Lower leg skin (tissue), 4 donors: ENCODE measurements at regions not wholly inside any gene's neighbourhood (a gene's known extent, or its start where the extent isn't known, plus 50 kb on each side); places are given as distances from the start of the nearest gene placed in this dataset.

Experiments used
- DNase-seq, 2 donors: peaks; one replicate each; pipeline ENCODE4 v3.0.0-alpha.2; 2019; ENCODE audit warnings: low spot score in 2 of 2
- H3K4me3 ChIP-seq: fragments of 200-600 bp; sonication (generic); 2 replicates; pipeline ENCODE4 v1.5.1; 2017; ENCODE audit warnings: mild to moderate bottlenecking, low read depth; ENCODE audit not compliant: poor library complexity, severe bottlenecking
- POLR2A ChIP-seq, 2 donors: fragments of 450-650 bp; IDR thresholded peaks; one replicate each; pipeline ENCODE4 v1.6.1; 2016 to 2017; ENCODE audit warnings: antibody characterized with exemption in 2 of 2, mild to moderate bottlenecking in 1 of 2, moderate library complexity in 1 of 2
- WGBS, 2 donors: methylation state at CpG; one replicate each; pipeline ENCODE4 v1.1.5; 2018; 5-methylcytosine and 5-hydroxymethylcytosine counted together
- intact Hi-C: fragments of 100-400 bp; cut with DNase I; formaldehyde crosslinking; loops from one replicate; pipeline ENCODE4 v1.15.0; 2023; ENCODE audit warnings: low total_unique reads
- TF ChIP-seq, protein P1 (sequence below), 3 donors: fragments of 450-650 bp; IDR thresholded peaks; one replicate each; pipeline ENCODE4 v1.5.1; 2016; ENCODE audit warnings: antibody characterized with exemption in 3 of 3, mild to moderate bottlenecking in 3 of 3, moderate library complexity in 2 of 3

DNA sequence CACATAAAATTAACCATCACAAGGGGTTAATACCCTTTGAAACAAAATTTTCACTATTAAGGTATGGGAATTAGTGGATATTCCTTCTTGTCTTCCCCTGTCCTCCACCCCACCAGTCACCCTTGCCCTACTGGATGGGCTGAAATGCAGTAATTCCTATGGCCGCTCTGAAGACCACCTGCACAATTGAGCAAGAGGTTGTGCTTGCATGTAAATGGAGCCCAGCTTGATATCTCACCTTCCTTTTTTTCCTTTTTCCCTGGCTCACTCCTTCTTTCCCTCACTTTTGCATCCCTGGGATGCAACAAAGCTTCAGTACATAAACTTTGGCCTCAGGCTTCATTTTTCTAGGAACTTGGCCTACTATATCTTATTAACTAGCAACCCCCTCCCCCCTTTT is 184.6 kb downstream of the SNX10 start:
- 97 to 100% methylated on average over 1 of the region's 1 CpG for WGBS, 2 donors
- H3K4me3 ChIP-seq = no peak overlapping the region
- DNase-seq = no peak
- intact Hi-C loops = no loop called here
- TF ChIP-seq POLR2A (IDR thresholded peaks at IDR 0.05) = no peak
- TF ChIP-seq, protein P1, sequence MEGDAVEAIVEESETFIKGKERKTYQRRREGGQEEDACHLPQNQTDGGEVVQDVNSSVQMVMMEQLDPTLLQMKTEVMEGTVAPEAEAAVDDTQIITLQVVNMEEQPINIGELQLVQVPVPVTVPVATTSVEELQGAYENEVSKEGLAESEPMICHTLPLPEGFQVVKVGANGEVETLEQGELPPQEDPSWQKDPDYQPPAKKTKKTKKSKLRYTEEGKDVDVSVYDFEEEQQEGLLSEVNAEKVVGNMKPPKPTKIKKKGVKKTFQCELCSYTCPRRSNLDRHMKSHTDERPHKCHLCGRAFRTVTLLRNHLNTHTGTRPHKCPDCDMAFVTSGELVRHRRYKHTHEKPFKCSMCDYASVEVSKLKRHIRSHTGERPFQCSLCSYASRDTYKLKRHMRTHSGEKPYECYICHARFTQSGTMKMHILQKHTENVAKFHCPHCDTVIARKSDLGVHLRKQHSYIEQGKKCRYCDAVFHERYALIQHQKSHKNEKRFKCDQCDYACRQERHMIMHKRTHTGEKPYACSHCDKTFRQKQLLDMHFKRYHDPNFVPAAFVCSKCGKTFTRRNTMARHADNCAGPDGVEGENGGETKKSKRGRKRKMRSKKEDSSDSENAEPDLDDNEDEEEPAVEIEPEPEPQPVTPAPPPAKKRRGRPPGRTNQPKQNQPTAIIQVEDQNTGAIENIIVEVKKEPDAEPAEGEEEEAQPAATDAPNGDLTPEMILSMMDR (IDR thresholded peaks at IDR 0.05) = no peak

DNA sequence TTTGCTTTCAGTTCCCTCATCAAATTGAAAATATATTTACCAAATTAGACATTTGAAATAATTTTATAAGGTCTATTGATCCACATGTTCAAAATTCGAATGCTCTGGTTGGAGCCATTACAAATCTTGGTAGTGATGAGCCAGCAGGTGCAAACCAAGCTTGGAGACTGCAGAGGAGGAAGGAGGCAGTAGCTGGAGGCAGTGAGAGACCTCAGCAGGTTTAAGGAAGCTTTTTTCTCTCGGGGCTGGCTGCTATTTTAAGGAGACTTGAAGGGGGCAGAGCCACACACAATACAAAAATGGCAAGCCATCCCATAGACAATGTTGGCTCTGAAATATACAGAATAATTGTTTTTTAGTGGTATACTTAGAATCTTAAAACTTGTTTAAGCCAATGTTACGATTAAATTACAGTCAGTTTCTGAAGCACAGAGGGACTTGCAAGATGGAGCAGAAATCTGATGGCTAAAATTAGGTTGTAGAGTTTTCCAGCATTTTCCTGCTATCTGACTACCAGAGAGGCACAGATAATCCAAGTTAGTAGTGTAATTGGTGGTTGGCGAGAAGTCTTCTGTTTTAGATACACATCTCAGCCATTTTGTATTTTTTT is 185.8 kb downstream of the SNX10 start:
- no peak for TF ChIP-seq POLR2A (IDR thresholded peaks at IDR 0.05)
- TF ChIP-seq, protein P1 (IDR thresholded peaks at IDR 0.05) = no peak
- no peak overlapping the region for H3K4me3 ChIP-seq
- DNase-seq = no peak
- intact Hi-C loops = no loop called here
- WGBS, 2 donors = 67 to 74% methylated on average over 4 of the region's 4 CpGs

DNA sequence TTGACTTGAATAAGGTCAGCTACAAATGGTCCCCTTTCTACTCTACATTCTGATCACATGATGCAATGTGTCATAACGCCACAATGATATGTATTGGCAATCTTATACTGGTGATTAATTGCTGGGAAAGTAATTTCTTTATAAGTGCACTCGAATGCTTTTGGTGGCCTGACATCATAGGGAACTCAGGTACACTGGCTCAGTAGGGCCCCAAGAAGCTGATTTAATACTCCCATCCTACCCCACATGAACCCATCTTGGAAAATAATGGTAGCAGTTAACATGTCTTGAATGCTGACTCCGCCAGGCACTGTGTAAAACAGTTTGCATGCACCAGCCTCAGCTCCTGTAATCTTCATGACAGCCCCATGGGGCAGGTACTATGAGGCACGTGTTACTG is 186.9 kb downstream of the SNX10 start:
- no peak overlapping the region for H3K4me3 ChIP-seq
- intact Hi-C loops = no loop called here
- no peak for TF ChIP-seq POLR2A (IDR thresholded peaks at IDR 0.05)
- TF ChIP-seq, protein P1 (IDR thresholded peaks at IDR 0.05) = no peak
- DNase-seq = no peak
- 90 to 92% methylated on average over 4 of the region's 4 CpGs for WGBS, 2 donors

DNA sequence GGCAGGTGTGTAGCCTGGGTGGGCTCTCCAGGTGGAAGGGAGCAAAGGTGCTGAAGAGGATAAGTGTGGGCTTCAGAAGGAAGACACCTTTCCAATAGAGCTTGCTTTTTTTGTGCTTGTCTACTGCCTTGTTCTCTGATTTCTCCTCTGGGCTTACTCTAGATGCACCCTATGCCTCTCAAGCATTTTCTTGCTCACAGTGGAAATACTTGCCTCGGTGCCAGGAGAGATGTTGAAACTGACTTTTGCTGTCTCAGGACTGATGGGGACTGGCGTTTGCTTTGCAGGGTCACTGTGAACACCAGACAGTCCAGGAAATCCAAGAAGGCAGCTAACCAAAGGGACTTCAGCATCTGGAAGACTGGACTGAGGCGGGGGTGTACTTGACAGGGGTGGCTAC is 187.9 kb downstream of the SNX10 start:
- no peak overlapping the region for H3K4me3 ChIP-seq
- intact Hi-C loops = no loop called here
- TF ChIP-seq, protein P1 (IDR thresholded peaks at IDR 0.05) = no peak
- TF ChIP-seq POLR2A (IDR thresholded peaks at IDR 0.05) = no peak
- WGBS, 2 donors = 63 to 87% methylated on average over 3 of the region's 3 CpGs
- no peak for DNase-seq

DNA sequence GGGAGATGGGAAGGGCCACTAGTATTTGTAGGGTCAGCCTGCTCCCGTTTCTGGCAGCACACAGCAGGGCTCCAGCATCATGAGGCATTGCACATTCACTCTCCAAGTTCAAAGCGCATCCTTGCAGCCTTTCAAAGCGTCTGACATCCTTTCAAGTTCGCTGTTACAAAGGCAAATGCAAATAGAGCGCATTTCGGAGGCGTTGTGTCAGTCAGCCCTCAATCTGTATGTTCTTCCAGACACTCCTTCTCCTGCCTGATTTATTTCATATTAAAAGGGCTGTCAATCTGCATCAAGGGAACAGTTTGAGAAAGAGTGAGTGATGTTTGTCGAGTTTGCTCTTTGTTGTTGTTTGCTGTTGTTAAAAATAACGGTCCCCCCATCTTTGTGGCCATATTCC is 188.5 kb downstream of the SNX10 start:
- 87 to 89% methylated on average over 9 of the region's 9 CpGs for WGBS, 2 donors
- no peak overlapping the region for H3K4me3 ChIP-seq
- no peak for DNase-seq
- intact Hi-C loops = no loop called here
- no peak for TF ChIP-seq POLR2A (IDR thresholded peaks at IDR 0.05)
- TF ChIP-seq, protein P1 (IDR thresholded peaks at IDR 0.05) = no peak

DNA sequence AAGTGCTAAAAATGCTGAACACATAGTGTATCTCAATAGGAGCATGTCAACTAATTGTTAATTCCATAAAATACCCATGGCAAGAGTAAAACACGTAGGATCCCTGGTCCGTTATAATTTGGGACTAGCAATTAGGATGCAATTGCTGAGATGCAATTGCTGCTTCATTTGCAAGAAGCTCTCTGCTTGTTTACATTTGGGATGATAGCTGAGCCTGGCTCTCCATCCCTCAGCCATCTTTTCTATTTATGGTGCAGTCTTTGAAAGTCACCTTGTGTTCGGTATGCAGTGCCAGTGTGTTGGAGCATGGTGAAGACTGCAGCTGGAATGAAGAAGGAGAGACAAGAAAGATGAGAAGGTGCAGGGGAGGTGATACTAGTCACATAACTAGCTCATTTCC is 191.3 kb downstream of the SNX10 start:
- H3K4me3 ChIP-seq = no peak overlapping the region
- intact Hi-C loops = no loop called here
- TF ChIP-seq, protein P1 (IDR thresholded peaks at IDR 0.05) = no peak
- no peak for TF ChIP-seq POLR2A (IDR thresholded peaks at IDR 0.05)
- 80 to 87% methylated on average over 3 of the region's 3 CpGs for WGBS, 2 donors
- DNase-seq = no peak
